SU-DHL-6 (cell line): ENCODE measurements at regions not wholly inside any gene's neighbourhood (a gene's known extent, or its start where the extent isn't known, plus 50 kb on each side); places are given as distances from the start of the nearest gene placed in this dataset.

Experiments used
- H2AFZ ChIP-seq: fragments of 200-600 bp; sonication (generic); 2 replicates; pipeline ENCODE4 v1.6.1; 2014; ENCODE audit warnings: low read depth, mild to moderate bottlenecking, moderate library complexity, mixed read lengths, antibody characterized with exemption, low read length; ENCODE audit not compliant: severe bottlenecking
- H3F3A ChIP-seq: fragments of 200-600 bp; shearing (Covaris generic); 2 replicates; pipeline ENCODE4 v1.6.0; 2016; ENCODE audit warnings: antibody characterized with exemption, mild to moderate bottlenecking; ENCODE audit not compliant: insufficient read depth
- H3K27ac ChIP-seq: fragments of 200-600 bp; sonication (generic); 2 replicates; pipeline ENCODE4 v1.5.1; 2016; ENCODE audit warnings: low read depth, mild to moderate bottlenecking, low read length, moderate library complexity, mixed read lengths
- H3K27me3 ChIP-seq: fragments of 200-600 bp; sonication (generic), shearing (Covaris generic); 2 replicates; pipeline ENCODE4 v1.6.0; 2014; ENCODE audit warnings: mild to moderate bottlenecking, low read length
- H3K36me3 ChIP-seq: fragments of 200-600 bp; sonication (generic); 2 replicates; pipeline ENCODE4 v1.6.1; 2014; ENCODE audit warnings: mild to moderate bottlenecking, low read length, mixed read lengths
- H3K4me2 ChIP-seq: fragments of 300-600, 200-600 bp; shearing (Covaris generic), sonication (generic); 2 replicates; pipeline ENCODE4 v1.6.0; 2014; ENCODE audit warnings: low read length, low read depth, mild to moderate bottlenecking; ENCODE audit not compliant: poor library complexity, severe bottlenecking
- H3K4me3 ChIP-seq: fragments of 200-600 bp; sonication (generic); 2 replicates; pipeline ENCODE4 v1.5.1; 2014; ENCODE audit warnings: antibody characterized with exemption, low read length, mild to moderate bottlenecking, mixed read lengths; ENCODE audit not compliant: insufficient read depth, poor library complexity, severe bottlenecking
- H3K79me2 ChIP-seq: fragments of 200-600 bp; sonication (generic); 2 replicates; pipeline ENCODE4 v1.6.1; 2014; ENCODE audit warnings: mild to moderate bottlenecking, low read length, moderate library complexity; ENCODE audit not compliant: insufficient read depth
- H3K9ac ChIP-seq: fragments of 200-600 bp; sonication (generic); 2 replicates; pipeline ENCODE4 v1.7.0; 2014; ENCODE audit warnings: mild to moderate bottlenecking, low read length
- H3K9me2 ChIP-seq: fragments of 200-600 bp; sonication (generic); replicated peaks from 2 replicates; pipeline ENCODE4 v1.6.1; 2014; ENCODE audit warnings: low read length; ENCODE audit not compliant: insufficient read depth
- H3K9me3 ChIP-seq: fragments of 200-600 bp; sonication (generic); 2 replicates; pipeline ENCODE4 v1.6.1; 2014; ENCODE audit warnings: low read length, mixed read lengths; ENCODE audit not compliant: insufficient read depth
- H4K20me1 ChIP-seq: fragments of 200-600 bp; sonication (generic); 2 replicates; pipeline ENCODE4 v1.6.1; 2014; ENCODE audit warnings: low read depth, mild to moderate bottlenecking, antibody characterized with exemption, low read length, moderate library complexity, mixed read lengths
- EZH2phosphoT487 ChIP-seq: fragments of 200-600 bp; sonication (generic), shearing (Covaris generic); conservative IDR thresholded peaks from 2 replicates; pipeline ENCODE4 v1.6.1; 2018; ENCODE audit warnings: mild to moderate bottlenecking, antibody characterized with exemption, low read length, moderate library complexity, mixed read lengths
- TF ChIP-seq, protein P1 (sequence below): fragments of 200-600 bp; sonication (generic); IDR thresholded peaks from one replicate; pipeline ENCODE4 v1.5.1; 2017; ENCODE audit warnings: antibody characterized with exemption, mild to moderate bottlenecking, low read length, moderate library complexity; ENCODE audit not compliant: insufficient read depth, poor library complexity, severe bottlenecking

DNA sequence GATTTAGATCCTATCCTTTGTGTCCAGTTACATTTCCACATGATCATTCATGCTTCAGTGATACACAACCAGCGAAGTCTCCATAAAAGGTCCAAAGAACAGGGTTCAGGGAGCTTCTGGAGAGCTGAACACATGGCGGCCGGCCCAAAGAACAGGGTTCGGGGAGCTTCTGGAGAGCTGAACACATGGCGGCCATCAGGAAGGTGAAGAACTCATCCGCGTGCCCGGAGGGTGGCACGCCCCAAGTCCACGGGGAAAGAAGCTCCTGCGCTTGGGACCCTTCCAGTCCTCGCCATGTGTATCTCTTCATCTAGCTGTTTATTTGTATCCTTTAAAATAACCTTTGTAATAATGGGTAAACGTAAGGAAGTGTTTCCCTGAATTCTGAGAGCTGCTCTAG lies 91.9 kb upstream of the FLRT2 start:
- H3F3A ChIP-seq: no peaks in the 10 kb centered on the region
- H3K9ac ChIP-seq: no peak overlapping the region
- H4K20me1 ChIP-seq: no peaks in the 10 kb centered on the region
- H3K4me3 ChIP-seq: no peak overlapping the region
- H3K36me3 ChIP-seq: no peaks in the 10 kb centered on the region
- H2AFZ ChIP-seq: no peak overlapping the region
- H3K27ac ChIP-seq: no peak overlapping the region
- H3K27me3 ChIP-seq: no peaks in the 10 kb centered on the region
- no peaks in the 10 kb centered on the region for H3K9me2 ChIP-seq
- H3K4me2 ChIP-seq: no peak overlapping the region
- TF ChIP-seq, protein P1, sequence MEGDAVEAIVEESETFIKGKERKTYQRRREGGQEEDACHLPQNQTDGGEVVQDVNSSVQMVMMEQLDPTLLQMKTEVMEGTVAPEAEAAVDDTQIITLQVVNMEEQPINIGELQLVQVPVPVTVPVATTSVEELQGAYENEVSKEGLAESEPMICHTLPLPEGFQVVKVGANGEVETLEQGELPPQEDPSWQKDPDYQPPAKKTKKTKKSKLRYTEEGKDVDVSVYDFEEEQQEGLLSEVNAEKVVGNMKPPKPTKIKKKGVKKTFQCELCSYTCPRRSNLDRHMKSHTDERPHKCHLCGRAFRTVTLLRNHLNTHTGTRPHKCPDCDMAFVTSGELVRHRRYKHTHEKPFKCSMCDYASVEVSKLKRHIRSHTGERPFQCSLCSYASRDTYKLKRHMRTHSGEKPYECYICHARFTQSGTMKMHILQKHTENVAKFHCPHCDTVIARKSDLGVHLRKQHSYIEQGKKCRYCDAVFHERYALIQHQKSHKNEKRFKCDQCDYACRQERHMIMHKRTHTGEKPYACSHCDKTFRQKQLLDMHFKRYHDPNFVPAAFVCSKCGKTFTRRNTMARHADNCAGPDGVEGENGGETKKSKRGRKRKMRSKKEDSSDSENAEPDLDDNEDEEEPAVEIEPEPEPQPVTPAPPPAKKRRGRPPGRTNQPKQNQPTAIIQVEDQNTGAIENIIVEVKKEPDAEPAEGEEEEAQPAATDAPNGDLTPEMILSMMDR: no peak
- no peak for TF ChIP-seq EZH2phosphoT487
- no peaks in the 10 kb centered on the region for H3K79me2 ChIP-seq
- H3K9me3 ChIP-seq: no peaks in the 10 kb centered on the region

DNA sequence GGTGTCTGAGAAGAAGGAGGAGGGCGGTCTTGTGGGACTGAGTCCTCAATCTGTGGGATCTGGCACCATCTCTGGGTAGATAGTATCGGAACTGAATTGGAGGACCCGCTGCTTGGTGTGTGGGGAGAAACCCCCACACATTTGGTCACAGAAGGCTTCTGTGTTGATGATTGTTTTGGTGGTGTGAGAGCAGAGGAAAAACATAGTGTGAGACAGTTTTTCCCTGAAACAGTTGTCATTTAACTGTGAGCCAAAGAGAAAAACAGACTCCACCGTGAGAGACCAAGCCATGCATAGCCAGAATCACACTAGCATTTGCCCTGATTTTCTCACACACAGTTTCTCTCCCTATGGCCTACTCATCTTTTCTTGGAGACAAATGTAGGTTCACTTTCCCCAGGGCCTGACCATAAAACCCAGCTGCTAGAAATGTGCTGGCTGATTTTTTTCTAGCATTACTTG lies 91.4 kb upstream of the FLRT2 start:
- H3K27ac ChIP-seq: no peak overlapping the region
- no peaks in the 10 kb centered on the region for H3F3A ChIP-seq
- TF ChIP-seq, protein P1: no peak
- no peaks in the 10 kb centered on the region for H4K20me1 ChIP-seq
- H3K9ac ChIP-seq: no peak overlapping the region
- no peaks in the 10 kb centered on the region for H3K79me2 ChIP-seq
- H3K4me2 ChIP-seq: no peak overlapping the region
- no peaks in the 10 kb centered on the region for H3K36me3 ChIP-seq
- H3K27me3 ChIP-seq: no peaks in the 10 kb centered on the region
- H3K4me3 ChIP-seq: no peak overlapping the region
- no peak overlapping the region for H2AFZ ChIP-seq
- no peaks in the 10 kb centered on the region for H3K9me3 ChIP-seq
- H3K9me2 ChIP-seq: no peaks in the 10 kb centered on the region

DNA sequence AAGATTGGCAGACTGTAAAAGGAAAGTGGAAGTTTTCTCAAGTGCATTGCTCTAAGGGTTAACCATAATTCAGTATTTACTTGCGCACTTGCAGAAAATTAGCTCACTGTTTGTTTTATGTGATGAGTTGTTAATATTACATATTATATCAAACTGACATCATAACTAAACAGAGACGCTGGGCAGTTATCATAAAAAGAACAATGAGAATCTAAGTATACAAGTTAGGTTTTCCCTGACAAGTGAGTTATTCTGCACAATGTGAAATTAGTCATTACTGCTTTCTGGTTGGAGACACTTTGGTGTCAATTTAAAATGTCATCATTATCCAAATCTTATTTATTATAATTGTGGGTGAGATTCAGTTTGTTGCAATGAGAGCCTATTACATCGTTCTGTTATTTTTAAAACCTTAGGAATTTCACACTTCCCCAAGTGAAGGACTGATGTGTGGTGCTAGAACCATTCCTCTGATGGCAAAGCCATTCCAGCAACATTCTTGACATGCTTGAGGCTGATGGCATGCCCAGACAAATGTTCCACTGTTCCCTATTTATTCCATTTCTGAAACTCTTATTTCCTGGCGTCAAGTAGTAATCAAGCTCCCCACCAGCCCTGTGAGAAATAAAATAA lies 90.1 kb upstream of the FLRT2 start:
- Histone ChIP-seq H3K36me3 (no peaks in the 10 kb centered on the region), H3K79me2 (no peaks in the 10 kb centered on the region), H3K9me3 (no peaks in the 10 kb centered on the region), H3K9ac (no peak overlapping the region), H3F3A (no peaks in the 10 kb centered on the region), H2AFZ (no peak overlapping the region), H3K27me3 (no peaks in the 10 kb centered on the region), H3K9me2 (no peaks in the 10 kb centered on the region), H3K4me2 (no peak overlapping the region), H4K20me1 (no peaks in the 10 kb centered on the region), H3K27ac (no peak overlapping the region), H3K4me3 (no peak overlapping the region)
- TF ChIP-seq, protein P1: no peak
- TF ChIP-seq EZH2phosphoT487: no peak
